ENCODE measurements at regions not wholly inside any gene's neighbourhood (a gene's known extent, or its start where the extent isn't known, plus 50 kb on each side); places are given as distances from the start of the nearest gene placed in this dataset.

DNA sequence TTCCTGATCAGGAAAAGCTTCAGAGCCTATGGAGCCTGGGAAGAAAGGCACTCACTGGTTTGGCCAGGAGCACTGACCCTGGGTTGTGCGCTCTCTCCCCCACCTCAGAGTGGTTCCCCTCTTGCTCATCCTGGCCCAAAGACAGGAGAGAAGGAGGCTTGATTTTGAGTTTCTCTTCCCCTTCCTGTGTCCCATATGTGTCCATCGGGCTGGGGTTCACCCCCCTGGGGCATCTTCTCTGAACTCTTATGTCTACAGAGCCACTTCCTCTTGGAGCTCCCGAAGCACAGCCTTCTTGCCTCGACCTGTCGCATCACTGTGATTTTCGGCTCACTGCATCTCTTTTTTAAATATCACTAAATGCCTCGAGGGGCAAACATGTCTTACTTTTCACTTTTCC lies 692.3 kb downstream of the RNF144A start:
- H3K27me3 Mint-ChIP-seq = peaks cover 6% of the 10 kb centered on the region
- no peak for TF ChIP-seq CTCF (conservative IDR thresholded peaks at IDR 0.05)
- H3K4me1 Mint-ChIP-seq (ENCODE audit: unreplicated experiment) = peaks cover 21% of the 10 kb centered on the region
- no peaks in the 10 kb centered on the region for H3K9me3 Mint-ChIP-seq
- DNase-seq (ENCODE audit: extremely low spot score, unreplicated experiment) = no peak
- no peak overlapping the region for H3K4me3 Mint-ChIP-seq
- H3K27ac Mint-ChIP-seq = no peak overlapping the region
- no peaks in the 10 kb centered on the region for H3K36me3 Mint-ChIP-seq

DNA sequence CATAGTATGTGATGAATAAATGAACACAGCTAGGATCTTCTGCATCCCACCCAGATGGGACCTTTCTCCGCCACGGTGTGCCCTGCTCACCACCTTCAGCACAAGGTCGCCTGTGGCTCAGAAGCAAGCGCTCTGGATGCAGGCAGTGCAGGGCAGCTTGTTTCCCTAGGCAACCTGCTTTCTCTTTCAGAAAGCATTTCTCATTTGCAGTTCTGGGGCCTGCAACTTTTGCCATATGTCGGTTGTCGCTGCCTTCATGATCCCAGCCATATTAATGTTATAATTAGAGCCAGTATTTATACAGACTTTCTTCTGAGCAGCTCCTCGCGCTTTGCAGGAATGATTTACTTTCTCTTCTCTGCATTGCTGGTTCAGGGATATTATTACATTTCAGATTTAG lies 692.8 kb downstream of the RNF144A start:
- Mint-ChIP-seq H3K27me3 (peaks cover 6% of the 10 kb centered on the region), H3K36me3 (no peaks in the 10 kb centered on the region), H3K9me3 (no peaks in the 10 kb centered on the region), H3K4me1 (ENCODE audit: unreplicated experiment) (peaks cover 21% of the 10 kb centered on the region), H3K27ac (no peak overlapping the region), H3K4me3 (no peak overlapping the region)
- no peak for TF ChIP-seq CTCF (conservative IDR thresholded peaks at IDR 0.05)
- DNase-seq (ENCODE audit: extremely low spot score, unreplicated experiment) = no peak

- peaks cover 9% of the 10 kb centered on the region for H3K27me3 Mint-ChIP-seq
- H3K9me3 Mint-ChIP-seq = no peaks in the 10 kb centered on the region
- no peak overlapping the region for H3K4me3 Mint-ChIP-seq
- no peak for DNase-seq (ENCODE audit: extremely low spot score, unreplicated experiment)
- no peaks in the 10 kb centered on the region for H3K36me3 Mint-ChIP-seq
- no peak for TF ChIP-seq CTCF (conservative IDR thresholded peaks at IDR 0.05)
- H3K27ac Mint-ChIP-seq = no peak overlapping the region
- H3K4me1 Mint-ChIP-seq (ENCODE audit: unreplicated experiment) = peaks cover 21% of the 10 kb centered on the region
These were observed 694.5 kb downstream of the RNF144A start for GRCh38 chr2:7611750-7612149.

DNA sequence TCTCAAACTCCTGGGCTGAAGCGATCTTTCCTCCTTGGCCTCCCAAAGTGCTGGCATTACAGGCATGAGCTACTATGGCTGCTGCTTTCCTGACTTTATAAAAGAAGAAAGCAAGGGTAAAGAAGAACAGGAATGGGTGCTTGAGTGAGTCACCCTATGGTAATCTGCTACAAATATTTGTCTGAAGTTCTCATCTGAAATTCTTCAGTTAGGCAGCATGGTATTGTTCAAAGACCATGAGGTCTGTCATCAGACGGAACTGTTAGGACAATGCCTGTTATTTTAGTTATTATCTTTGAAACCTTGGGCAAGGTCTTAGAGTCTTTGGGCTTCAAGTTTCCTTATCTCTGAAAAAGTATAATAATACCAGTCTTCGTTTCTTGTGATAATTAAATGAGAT lies 695.8 kb downstream of the RNF144A start:
- Mint-ChIP-seq H3K27ac (no peak overlapping the region), H3K4me1 (ENCODE audit: unreplicated experiment) (peaks cover 21% of the 10 kb centered on the region), H3K27me3 (peaks cover 8% of the 10 kb centered on the region), H3K36me3 (no peaks in the 10 kb centered on the region), H3K4me3 (no peak overlapping the region), H3K9me3 (no peaks in the 10 kb centered on the region)
- no peak for TF ChIP-seq CTCF (conservative IDR thresholded peaks at IDR 0.05)
- no peak for DNase-seq (ENCODE audit: extremely low spot score, unreplicated experiment)

DNA sequence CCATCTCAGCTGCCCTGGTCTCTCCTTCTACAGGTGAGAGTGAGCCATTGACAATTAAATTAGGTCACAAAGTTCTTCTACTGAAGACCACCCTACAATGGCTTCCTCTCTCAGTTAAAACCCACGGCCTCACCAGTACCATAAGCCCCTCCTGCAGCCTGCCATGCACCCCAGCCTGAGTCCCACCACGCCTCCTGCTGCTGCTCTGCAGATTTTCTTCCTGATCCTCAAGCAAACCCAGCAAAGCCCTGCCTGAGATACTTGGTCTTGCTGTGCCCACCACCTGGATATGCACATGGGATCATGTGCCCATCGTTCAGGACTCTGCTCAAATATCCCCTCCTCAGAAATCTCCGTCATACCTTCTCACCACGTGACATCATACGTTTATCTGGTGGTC lies 696.6 kb downstream of the RNF144A start:
- peaks cover 21% of the 10 kb centered on the region for H3K4me1 Mint-ChIP-seq (ENCODE audit: unreplicated experiment)
- no peak overlapping the region for H3K27ac Mint-ChIP-seq
- DNase-seq (ENCODE audit: extremely low spot score, unreplicated experiment) = no peak
- no peaks in the 10 kb centered on the region for H3K9me3 Mint-ChIP-seq
- no peak for TF ChIP-seq CTCF (conservative IDR thresholded peaks at IDR 0.05)
- H3K4me3 Mint-ChIP-seq = no peak overlapping the region
- H3K27me3 Mint-ChIP-seq = peaks cover 5% of the 10 kb centered on the region
- H3K36me3 Mint-ChIP-seq = no peaks in the 10 kb centered on the region

DNA sequence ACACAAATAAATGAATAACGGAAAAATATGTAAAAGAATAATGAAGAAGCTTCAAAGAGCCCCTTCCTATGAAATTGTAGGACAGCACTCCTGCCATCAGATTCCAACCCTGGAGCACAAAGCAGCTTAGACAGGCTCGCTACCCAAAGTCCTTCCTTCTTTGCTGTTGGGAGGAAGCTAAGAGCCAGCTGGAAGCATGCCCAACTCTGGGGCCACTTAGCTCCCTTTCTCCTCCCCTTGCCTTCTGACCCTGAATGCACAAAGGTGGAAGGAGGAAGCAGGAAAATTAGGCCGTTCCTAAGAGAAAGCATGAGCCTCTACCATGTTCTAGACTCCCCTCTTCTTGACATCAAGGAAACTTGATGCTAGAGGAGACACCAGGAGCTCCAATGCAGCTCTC lies 700.8 kb downstream of the RNF144A start:
- no peak for TF ChIP-seq CTCF (conservative IDR thresholded peaks at IDR 0.05)
- no peak for DNase-seq (ENCODE audit: extremely low spot score, unreplicated experiment)
- H3K27me3 Mint-ChIP-seq = peaks cover 3% of the 10 kb centered on the region
- no peaks in the 10 kb centered on the region for H3K36me3 Mint-ChIP-seq
- H3K9me3 Mint-ChIP-seq = peaks cover 5% of the 10 kb centered on the region
- no peak overlapping the region for H3K4me3 Mint-ChIP-seq
- no peaks in the 10 kb centered on the region for H3K4me1 Mint-ChIP-seq (ENCODE audit: unreplicated experiment)
- no peak overlapping the region for H3K27ac Mint-ChIP-seq

All from type B pancreatic cell (in vitro differentiated cells).